Adrenal gland (tissue), 9 donors: ENCODE measurements at regions not wholly inside any gene's neighbourhood (a gene's known extent, or its start where the extent isn't known, plus 50 kb on each side); places are given as distances from the start of the nearest gene placed in this dataset.

Experiments used
- DNase-seq, 7 donors: peaks; one replicate each; pipeline ENCODE4 v3.0.0-alpha.2; 2019 to 2020
- H3K27ac ChIP-seq, 5 donors: fragments of 200-600 bp; sonication (generic) in 4 of 5; 1 replicate in 3 of 5; 2 replicates in 2 of 5; pipeline versions ENCODE4 v1.5.1 to v1.8.0; 2016 to 2020; ENCODE audit warnings: mild to moderate bottlenecking in 1 of 5
- H3K27me3 ChIP-seq: fragments of 200-600 bp; 2 replicates; pipeline ENCODE4 v1.8.0; 2021
- H3K36me3 ChIP-seq, 2 donors: fragments of 200-600 bp; replicated peaks in 1 of 2; 1 replicate in 1 of 2; 2 replicates in 1 of 2; pipeline versions ENCODE4 v1.5.1 to v1.8.0; 2018 to 2022
- H3K4me1 ChIP-seq, 2 donors: fragments of 200-600 bp; replicated peaks in 1 of 2; 1 replicate in 1 of 2; 2 replicates in 1 of 2; pipeline versions ENCODE4 v1.5.1 to v1.8.0; 2018 to 2021
- H3K4me3 ChIP-seq, 4 donors: fragments of 200-600 bp; sonication (generic) in 3 of 4; one replicate each; pipeline ENCODE4 v1.5.1; 2016 to 2018
- H3K9me3 ChIP-seq, 3 donors: fragments of 200-600 bp; sonication (generic) in 1 of 3; replicated peaks in 1 of 3; 1 replicate in 2 of 3; 2 replicates in 1 of 3; pipeline versions ENCODE4 v1.5.1 to v1.8.0; 2016 to 2021
- CTCF ChIP-seq, 6 experiments: fragments of 450-650 bp in 4 of 6; fragments of 200-600 bp in 2 of 6; sonication (generic) in 1 of 6; IDR thresholded peaks; 1 replicate in 5 of 6; 2 replicates in 1 of 6; pipeline versions ENCODE4 v1.5.1 to v1.8.0; 2016 to 2021; ENCODE audit warnings: antibody characterized with exemption in 6 of 6, mild to moderate bottlenecking in 2 of 6, moderate library complexity in 1 of 6
- POLR2A ChIP-seq, 2 donors: fragments of 450-650 bp; IDR thresholded peaks; one replicate each; pipeline ENCODE4 v1.6.1; 2017; ENCODE audit warnings: antibody characterized with exemption in 2 of 2, mild to moderate bottlenecking in 2 of 2, moderate library complexity in 1 of 2
- WGBS, 4 donors: extraction: QIAGEN DNeasy Blood & Tissue Kit in 2 of 4; methylation state at CpG; one replicate each; pipeline versions ENCODE4 v1.1.5 to v1.1.7; 2013 to 2017; 5-methylcytosine and 5-hydroxymethylcytosine counted together
- intact Hi-C, 2 donors: fragments of 100-400 bp; cut with DNase I; formaldehyde crosslinking; loops; one replicate each; pipeline versions ENCODE4 v1.14.1 to v1.15.0; 2022 to 2023
- donor health status: healthy with polysubstance abuse.
- donor health status: Bipolar disorder and iron deficiency.
- donor health status: DM: yes; HTN: yes; CAD: no.
- donor health status: DM: no; HTN: no; CAD: no.
- donor health status: DM: no; HTN: no; CAD: no.

DNA sequence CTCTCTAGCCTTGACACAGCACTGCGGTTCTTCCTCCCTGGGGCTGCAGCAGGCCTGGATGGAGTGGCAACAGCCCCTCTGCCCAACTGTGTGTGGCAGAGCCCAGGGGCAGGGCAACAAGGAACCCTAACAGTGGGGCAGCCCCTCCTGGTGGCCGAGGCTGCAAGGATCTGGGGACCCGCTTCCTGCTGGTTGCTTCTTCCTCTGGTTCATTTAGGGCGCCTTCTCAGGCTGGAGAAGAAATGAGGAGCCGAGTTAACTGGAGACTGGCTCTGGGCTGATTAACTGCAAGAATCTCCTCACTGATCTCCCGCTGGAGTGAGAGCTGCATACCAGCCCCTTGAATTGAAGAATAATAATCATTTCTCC is 80.1 kb upstream of the EMX2 start:
- intact Hi-C loops: no loop called here
- WGBS, 4 donors: 68 to 78% (median 69%) methylated on average over 5 to 6 of the region's 6 CpGs
- TF ChIP-seq CTCF (IDR thresholded peaks at IDR 0.05) (no peak), POLR2A (IDR thresholded peaks at IDR 0.05) (no peak)
- no peak for DNase-seq
- H3K9me3 ChIP-seq: no peaks in the 10 kb centered on the region
- H3K4me1 ChIP-seq: no peaks in the 10 kb centered on the region
- no peaks in the 10 kb centered on the region for H3K36me3 ChIP-seq
- no peaks in the 10 kb centered on the region for H3K27me3 ChIP-seq
- no peak overlapping the region for H3K27ac ChIP-seq
- H3K4me3 ChIP-seq: no peak overlapping the region

- H3K27me3 ChIP-seq: no peaks in the 10 kb centered on the region
- no peak for TF ChIP-seq POLR2A (IDR thresholded peaks at IDR 0.05)
- TF ChIP-seq CTCF (IDR thresholded peaks at IDR 0.05): no peak
- H3K4me1 ChIP-seq: no peaks in the 10 kb centered on the region
- DNase-seq: peak; percentile 71 to 86 (median 81)
- no peak overlapping the region for H3K4me3 ChIP-seq
- 33 to 59% (median 40%) methylated on average over 5 to 7 of the region's 7 CpGs for WGBS, 4 donors
- peak overlapping the region in 1 of 5 donors; percentile 42 for H3K27ac ChIP-seq
- intact Hi-C loops: no loop called here
- no peaks in the 10 kb centered on the region for H3K36me3 ChIP-seq
- H3K9me3 ChIP-seq: no peaks in the 10 kb centered on the region
Measured at GRCh38 chr10:117461766-117462423, 80.7 kb upstream of the EMX2 start.

- DNase-seq: no peak
- no peak overlapping the region for H3K4me3 ChIP-seq
- no peaks in the 10 kb centered on the region for H3K36me3 ChIP-seq
- H3K9me3 ChIP-seq: no peaks in the 10 kb centered on the region
- 70 to 86% (median 82%) methylated on average over 3 to 7 of the region's 7 CpGs for WGBS, 4 donors
- no peak overlapping the region for H3K27ac ChIP-seq
- intact Hi-C loops: no loop called here
- H3K4me1 ChIP-seq: no peaks in the 10 kb centered on the region
- no peaks in the 10 kb centered on the region for H3K27me3 ChIP-seq
- TF ChIP-seq CTCF (IDR thresholded peaks at IDR 0.05) (no peak), POLR2A (IDR thresholded peaks at IDR 0.05) (no peak)
Measured at GRCh38 chr10:117460846-117461765, 81.4 kb upstream of the EMX2 start.

DNA sequence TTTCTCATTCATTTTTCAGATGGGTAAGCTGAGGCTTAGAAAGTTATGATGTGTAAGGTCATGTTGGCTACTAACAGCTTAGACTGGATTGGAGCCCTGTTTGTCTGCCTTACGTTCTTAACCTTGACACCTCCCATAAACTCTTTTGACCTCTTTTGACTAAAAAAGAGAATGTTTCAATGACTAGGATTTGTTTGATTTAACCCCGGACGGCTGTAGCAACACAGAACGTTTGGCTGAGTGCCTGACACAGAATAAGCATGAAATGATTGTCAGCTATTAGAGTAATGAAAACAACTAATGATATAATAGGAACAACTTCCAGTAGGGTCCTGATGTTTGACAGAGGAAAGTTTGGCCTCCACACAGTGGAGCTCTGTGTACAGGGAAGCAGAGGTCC is 83.3 kb upstream of the PDZD8 start:
- WGBS, 4 donors: 18 to 28% (median 27%) methylated on average over 4 of the region's 4 CpGs
- H3K27ac ChIP-seq: no peak overlapping the region
- H3K36me3 ChIP-seq: no peaks in the 10 kb centered on the region
- TF ChIP-seq POLR2A (IDR thresholded peaks at IDR 0.05) (no peak), CTCF (IDR thresholded peaks at IDR 0.05) (no peak)
- intact Hi-C loops: no loop called here
- H3K9me3 ChIP-seq: no peaks in the 10 kb centered on the region
- no peak overlapping the region for H3K4me3 ChIP-seq
- no peaks in the 10 kb centered on the region for H3K4me1 ChIP-seq
- no peak for DNase-seq
- H3K27me3 ChIP-seq: no peaks in the 10 kb centered on the region
